Psoas muscle (tissue), 7 donors: ENCODE measurements at regions not wholly inside any gene's neighbourhood (a gene's known extent, or its start where the extent isn't known, plus 50 kb on each side); places are given as distances from the start of the nearest gene placed in this dataset.

ENCODE experiments used
- ATAC-seq, 4 donors: fragments of 200-7000 bp; cut with Tn5 transposase; one replicate each; pipeline ENCODE4 v1.9.1; 2020; ENCODE audit warnings: moderate library complexity in 3 of 4, mild to moderate bottlenecking in 2 of 4
- DNase-seq, 2 donors: peaks; one replicate each; pipeline ENCODE4 v3.0.0-alpha.2; 2020
- H3K27ac ChIP-seq: fragments of 200-600 bp; one replicate; pipeline ENCODE4 v1.8.0; 2022
- H3K27me3 ChIP-seq, 3 donors: fragments of 200-600 bp in 1 of 3; one replicate each; pipeline versions ENCODE4 v1.6.1 to v1.8.0; 2013 to 2022; ENCODE audit warnings: low read length in 2 of 3, mild to moderate bottlenecking in 2 of 3, moderate library complexity in 1 of 3; ENCODE audit not compliant: insufficient read depth in 3 of 3
- H3K36me3 ChIP-seq, 2 donors: fragments of 200-600 bp in 1 of 2; one replicate each; pipeline versions ENCODE4 v1.6.1 to v1.8.0; 2013 to 2022; ENCODE audit warnings: low read depth in 1 of 2, mild to moderate bottlenecking in 1 of 2, moderate library complexity in 1 of 2; ENCODE audit not compliant: insufficient read depth in 1 of 2
- H3K4me1 ChIP-seq: fragments of 200-600 bp; one replicate; pipeline ENCODE4 v1.8.0; 2022
- H3K4me3 ChIP-seq: fragments of 200-600 bp; one replicate; pipeline ENCODE4 v1.8.0; 2022; ENCODE audit warnings: mild to moderate bottlenecking
- H3K9me3 ChIP-seq: fragments of 200-600 bp; one replicate; pipeline ENCODE4 v1.8.0; 2022
- WGBS, 3 donors: extraction: QIAGEN DNeasy Blood & Tissue Kit; methylation state at CpG; one replicate each; pipeline versions ENCODE4 v1.1.6 to v1.1.7; 2013; 5-methylcytosine and 5-hydroxymethylcytosine counted together
- intact Hi-C, 2 donors: fragments of 100-400 bp; cut with DNase I; formaldehyde crosslinking; loops; one replicate each; pipeline versions ENCODE4 v1.11.0 to v1.14.2; 2022
- TF ChIP-seq, protein P1 (sequence below): fragments of 200-600 bp; IDR thresholded peaks from one replicate; pipeline ENCODE4 v1.8.0; 2022; ENCODE audit warnings: antibody characterized with exemption
- donor health status: healthy with polysubstance abuse.
- donor health status: DM: no; HTN: no; CAD: no; lungs with moderate emphysema.
- donor health status: Bipolar disorder and iron deficiency.
- donor health status: healthy.
- donor health status: DM: yes; HTN: yes; CAD: no.
- donor health status: DM: no; HTN: no; CAD: no.
- donor health status: DM: yes; HTN: yes; CAD: no.

DNA sequence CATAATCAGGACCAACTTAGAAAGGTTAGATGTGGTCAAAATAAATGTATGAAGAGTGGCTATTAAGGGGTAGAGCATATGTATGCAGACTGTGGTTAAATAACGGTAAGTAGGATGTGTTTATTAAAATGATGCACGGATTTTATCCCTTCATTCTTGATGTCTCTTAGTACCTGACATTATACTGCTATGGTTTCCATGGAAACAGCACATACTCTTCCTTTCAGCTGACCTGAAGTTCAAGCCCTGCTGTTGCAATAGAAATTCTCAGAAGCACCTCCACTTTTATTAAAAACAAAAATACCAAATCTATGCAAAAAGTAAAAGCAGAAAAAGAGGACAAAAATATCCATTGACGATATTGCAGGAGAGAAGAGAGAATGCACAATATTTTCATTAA is 381.4 kb downstream of the RWDD3 start:
- Histone ChIP-seq H3K27ac (no peak overlapping the region), H3K9me3 (no peaks in the 10 kb centered on the region), H3K4me3 (no peak overlapping the region), H3K36me3 (no peaks in the 10 kb centered on the region), H3K4me1 (no peaks in the 10 kb centered on the region), H3K27me3 (no peaks in the 10 kb centered on the region)
- TF ChIP-seq, protein P1, sequence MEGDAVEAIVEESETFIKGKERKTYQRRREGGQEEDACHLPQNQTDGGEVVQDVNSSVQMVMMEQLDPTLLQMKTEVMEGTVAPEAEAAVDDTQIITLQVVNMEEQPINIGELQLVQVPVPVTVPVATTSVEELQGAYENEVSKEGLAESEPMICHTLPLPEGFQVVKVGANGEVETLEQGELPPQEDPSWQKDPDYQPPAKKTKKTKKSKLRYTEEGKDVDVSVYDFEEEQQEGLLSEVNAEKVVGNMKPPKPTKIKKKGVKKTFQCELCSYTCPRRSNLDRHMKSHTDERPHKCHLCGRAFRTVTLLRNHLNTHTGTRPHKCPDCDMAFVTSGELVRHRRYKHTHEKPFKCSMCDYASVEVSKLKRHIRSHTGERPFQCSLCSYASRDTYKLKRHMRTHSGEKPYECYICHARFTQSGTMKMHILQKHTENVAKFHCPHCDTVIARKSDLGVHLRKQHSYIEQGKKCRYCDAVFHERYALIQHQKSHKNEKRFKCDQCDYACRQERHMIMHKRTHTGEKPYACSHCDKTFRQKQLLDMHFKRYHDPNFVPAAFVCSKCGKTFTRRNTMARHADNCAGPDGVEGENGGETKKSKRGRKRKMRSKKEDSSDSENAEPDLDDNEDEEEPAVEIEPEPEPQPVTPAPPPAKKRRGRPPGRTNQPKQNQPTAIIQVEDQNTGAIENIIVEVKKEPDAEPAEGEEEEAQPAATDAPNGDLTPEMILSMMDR, result no peak
- DNase-seq, result no peak
- intact Hi-C loops, result no loop called here
- WGBS, 3 donors, result 59 to 61% (median 60%) methylated on average over 3 of the region's 3 CpGs
- ATAC-seq, result no peak

DNA sequence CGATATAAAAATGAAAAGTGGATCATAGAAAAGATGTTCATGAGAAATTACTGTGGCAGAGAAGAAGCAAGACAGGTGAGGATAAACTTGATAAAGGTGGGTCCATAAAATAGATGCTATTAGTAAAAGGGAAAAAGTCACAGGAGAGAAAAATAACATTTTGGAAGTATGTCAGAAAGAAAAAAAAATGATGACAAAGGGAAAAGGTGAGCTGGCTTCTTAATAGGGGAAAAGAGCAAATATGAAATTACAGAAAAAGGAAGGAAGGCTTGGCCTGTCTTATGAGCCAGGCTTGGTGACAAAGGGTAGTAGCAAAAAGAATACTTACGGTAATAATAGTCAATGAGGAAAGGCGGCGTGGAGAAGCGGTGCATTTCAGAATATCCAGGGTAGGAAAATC is 386.1 kb downstream of the RWDD3 start:
- H3K27ac ChIP-seq, result no peak overlapping the region
- DNase-seq (no peak), ATAC-seq (no peak)
- no peak overlapping the region for H3K4me3 ChIP-seq
- H3K36me3 ChIP-seq, result no peaks in the 10 kb centered on the region
- intact Hi-C loops, result no loop called here
- WGBS, 3 donors, result 82 to 92% (median 88%) methylated on average over 5 of the region's 5 CpGs
- no peaks in the 10 kb centered on the region for H3K9me3 ChIP-seq
- TF ChIP-seq, protein P1, result no peak
- H3K27me3 ChIP-seq, result no peaks in the 10 kb centered on the region
- no peaks in the 10 kb centered on the region for H3K4me1 ChIP-seq

DNA sequence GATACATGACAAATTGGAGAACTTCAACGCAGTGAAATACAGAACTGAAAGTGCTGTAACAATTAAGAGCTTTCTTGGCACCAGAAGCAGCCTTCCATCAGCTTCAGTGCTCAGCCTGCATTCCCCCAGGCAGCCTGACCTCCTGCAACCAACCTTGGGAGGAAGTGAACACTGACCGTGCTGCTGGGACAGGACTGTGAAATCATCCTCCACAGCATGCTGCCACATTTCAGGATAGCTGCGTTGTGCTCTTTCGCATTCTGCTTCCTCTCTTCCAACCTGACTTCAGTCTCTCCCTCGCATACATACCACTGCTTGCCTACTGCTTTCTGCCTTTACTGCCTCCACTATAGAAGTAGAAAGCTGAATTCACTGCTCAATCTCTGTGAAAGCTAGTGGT is 388.6 kb downstream of the RWDD3 start:
- 53 to 63% (median 54%) methylated on average over 5 of the region's 5 CpGs for WGBS, 3 donors

DNA sequence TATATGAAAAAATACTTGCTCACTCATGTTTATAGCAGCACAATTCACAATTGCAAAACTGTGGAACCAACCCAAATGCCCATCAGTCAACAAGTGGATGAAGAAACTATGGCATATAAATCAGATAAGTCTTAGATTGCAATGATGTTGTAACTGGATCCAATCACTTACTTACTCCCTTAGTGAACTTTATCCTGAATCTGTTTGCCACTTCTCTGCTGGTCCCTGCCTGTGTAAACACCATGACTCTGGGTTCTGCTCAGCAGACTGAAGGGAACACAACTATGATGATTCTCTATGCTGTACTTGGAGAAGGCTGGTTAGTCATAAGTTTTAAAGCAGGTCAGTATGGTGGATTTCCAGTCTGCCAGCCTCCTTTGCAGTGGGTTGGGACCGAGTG is 391.2 kb downstream of the RWDD3 start:
- 77 to 88% (median 80%) methylated on average over 1 of the region's 1 CpG for WGBS, 3 donors
- Histone ChIP-seq H3K4me1 (no peaks in the 10 kb centered on the region), H3K36me3 (no peaks in the 10 kb centered on the region), H3K9me3 (no peaks in the 10 kb centered on the region), H3K4me3 (no peak overlapping the region), H3K27me3 (peaks cover 0 to 3% (median 0%) of the 10 kb centered on the region in 3 donors), H3K27ac (no peak overlapping the region)
- intact Hi-C loops, result no loop called here
- ATAC-seq (no peak), DNase-seq (no peak)
- TF ChIP-seq, protein P1, result no peak

More for the DNA sequence above, 388.6 kb downstream of the RWDD3 start:
- Histone ChIP-seq H3K9me3 (no peaks in the 10 kb centered on the region), H3K27me3 (peaks cover 0 to 3% (median 0%) of the 10 kb centered on the region in 3 donors), H3K27ac (no peak overlapping the region), H3K4me1 (no peaks in the 10 kb centered on the region), H3K36me3 (no peaks in the 10 kb centered on the region), H3K4me3 (no peak overlapping the region)
- DNase-seq, result no peak
- intact Hi-C loops, result no loop called here
- ATAC-seq, result no peak
- TF ChIP-seq, protein P1, result no peak

DNA sequence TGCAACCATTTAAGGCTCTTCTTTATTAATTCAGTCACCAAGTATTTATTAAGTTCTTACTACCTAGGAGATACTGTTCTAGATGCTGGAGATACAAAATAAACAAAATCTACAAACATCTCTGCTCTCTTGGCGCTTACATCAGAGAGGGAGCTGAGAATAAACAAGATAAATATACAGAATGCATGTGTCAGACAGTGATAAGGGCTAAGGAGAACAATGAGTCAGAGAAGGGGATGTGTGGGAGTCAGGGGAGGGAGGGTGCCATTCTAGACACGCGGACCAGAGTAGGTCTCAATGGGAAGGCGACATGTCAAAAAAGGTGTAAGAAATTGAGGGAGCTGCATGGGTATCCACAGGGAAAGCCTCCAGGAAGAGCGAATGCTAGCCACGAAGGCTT is 393.2 kb downstream of the RWDD3 start:
- DNase-seq (no peak), ATAC-seq (no peak)
- Histone ChIP-seq H3K4me3 (no peak overlapping the region), H3K27me3 (peaks cover 0 to 3% (median 0%) of the 10 kb centered on the region in 3 donors), H3K9me3 (no peaks in the 10 kb centered on the region), H3K36me3 (no peaks in the 10 kb centered on the region), H3K27ac (no peak overlapping the region), H3K4me1 (no peaks in the 10 kb centered on the region)
- 84 to 93% (median 91%) methylated on average over 6 of the region's 6 CpGs for WGBS, 3 donors
- TF ChIP-seq, protein P1, result no peak
- intact Hi-C loops, result no loop called here
